Right lobe of liver (tissue), 6 donors: ENCODE measurements at regions not wholly inside any gene's neighbourhood (a gene's known extent, or its start where the extent isn't known, plus 50 kb on each side); places are given as distances from the start of the nearest gene placed in this dataset.

Source experiments
- ATAC-seq, 4 donors: fragments of 200-7000 bp; cut with Tn5 transposase; one replicate each; pipeline ENCODE4 v1.9.1; 2020; ENCODE audit warnings: mild to moderate bottlenecking in 4 of 4, moderate library complexity in 4 of 4
- DNase-seq, 3 donors: peaks; one replicate each; pipeline ENCODE4 v3.0.0-alpha.2; 2020
- H3K27ac ChIP-seq, 3 donors: fragments of 200-600 bp; one replicate each; pipeline ENCODE4 v1.8.0; 2022
- H3K27me3 ChIP-seq, 2 donors: fragments of 200-600 bp; one replicate each; pipeline ENCODE4 v1.8.0; 2022
- H3K36me3 ChIP-seq, 4 donors: fragments of 200-600 bp; sonication (generic) in 1 of 4; one replicate each; pipeline versions ENCODE4 v1.5.1 to v1.8.0; 2017 to 2022; ENCODE audit warnings: control low read depth in 1 of 4
- H3K4me1 ChIP-seq, 4 donors: fragments of 200-600 bp; sonication (generic) in 1 of 4; one replicate each; pipeline versions ENCODE4 v1.5.1 to v1.8.0; 2017 to 2022; ENCODE audit warnings: control low read depth in 1 of 4
- H3K4me3 ChIP-seq, 3 donors: fragments of 200-600 bp; one replicate each; pipeline ENCODE4 v1.8.0; 2022
- H3K9me3 ChIP-seq, 4 donors: fragments of 200-600 bp; sonication (generic) in 1 of 4; one replicate each; pipeline versions ENCODE4 v1.5.1 to v1.8.0; 2017 to 2022; ENCODE audit warnings: control low read depth in 1 of 4
- POLR2A ChIP-seq: fragments of 450-650 bp; IDR thresholded peaks from one replicate; pipeline ENCODE4 v1.6.1; 2017; ENCODE audit warnings: antibody characterized with exemption, mild to moderate bottlenecking
- WGBS: methylation state at CpG from one replicate; pipeline ENCODE4 v1.1.6; 2018; ENCODE audit warnings: low coverage, low lambda C conversion rate; ENCODE audit not compliant: insufficient coverage; ENCODE audit errors: missing lambda C conversion rate; 5-methylcytosine and 5-hydroxymethylcytosine counted together
- intact Hi-C, 2 donors: fragments of 100-400 bp; cut with DNase I; formaldehyde crosslinking; loops; one replicate each; pipeline versions ENCODE4 v1.11.2 to v1.14.1; 2022
- TF ChIP-seq, protein P1 (sequence below), 4 donors: fragments of 200-600 bp in 3 of 4; fragments of 450-650 bp in 1 of 4; IDR thresholded peaks; one replicate each; pipeline versions ENCODE4 v1.5.1 to v1.8.0; 2016 to 2022; ENCODE audit warnings: antibody characterized with exemption in 4 of 4, mild to moderate bottlenecking in 2 of 4
- donor health status: DM: no; HTN: yes; CAD: no.
- donor health status: DM: no; HTN: no; CAD: no.
- donor health status: DM: no; HTN: no; CAD: no.
- donor health status: DM: no; HTN: yes; CAD: no.
- donor health status: DM: no; HTN: yes; CAD: no.

DNA sequence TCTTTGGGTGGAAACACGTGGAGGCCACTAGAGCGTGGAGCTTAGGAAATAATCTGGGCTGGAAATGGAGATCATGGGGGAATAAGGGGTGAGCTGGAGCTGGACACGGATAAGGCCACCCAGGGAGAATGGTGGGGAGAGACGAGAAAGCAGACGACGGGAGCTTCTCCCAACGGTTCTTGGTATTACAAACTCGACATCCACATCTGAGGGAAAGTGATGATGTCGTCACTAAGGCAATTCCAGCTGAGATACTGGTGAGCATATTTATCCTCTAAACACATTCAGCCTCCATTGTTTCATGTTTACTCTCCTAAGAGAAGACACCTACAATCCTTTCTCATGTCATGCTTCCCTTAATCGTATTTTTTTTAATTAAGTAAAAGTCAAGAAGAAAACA is 50.2 kb upstream of the SNX9 start:
- 89% methylated on average over 10 of the region's 10 CpGs for WGBS
- DNase-seq (no peak), ATAC-seq (no peak)
- H3K27me3 ChIP-seq: no peaks in the 10 kb centered on the region
- H3K9me3 ChIP-seq: no peaks in the 10 kb centered on the region
- TF ChIP-seq POLR2A: no peak
- TF ChIP-seq, protein P1, sequence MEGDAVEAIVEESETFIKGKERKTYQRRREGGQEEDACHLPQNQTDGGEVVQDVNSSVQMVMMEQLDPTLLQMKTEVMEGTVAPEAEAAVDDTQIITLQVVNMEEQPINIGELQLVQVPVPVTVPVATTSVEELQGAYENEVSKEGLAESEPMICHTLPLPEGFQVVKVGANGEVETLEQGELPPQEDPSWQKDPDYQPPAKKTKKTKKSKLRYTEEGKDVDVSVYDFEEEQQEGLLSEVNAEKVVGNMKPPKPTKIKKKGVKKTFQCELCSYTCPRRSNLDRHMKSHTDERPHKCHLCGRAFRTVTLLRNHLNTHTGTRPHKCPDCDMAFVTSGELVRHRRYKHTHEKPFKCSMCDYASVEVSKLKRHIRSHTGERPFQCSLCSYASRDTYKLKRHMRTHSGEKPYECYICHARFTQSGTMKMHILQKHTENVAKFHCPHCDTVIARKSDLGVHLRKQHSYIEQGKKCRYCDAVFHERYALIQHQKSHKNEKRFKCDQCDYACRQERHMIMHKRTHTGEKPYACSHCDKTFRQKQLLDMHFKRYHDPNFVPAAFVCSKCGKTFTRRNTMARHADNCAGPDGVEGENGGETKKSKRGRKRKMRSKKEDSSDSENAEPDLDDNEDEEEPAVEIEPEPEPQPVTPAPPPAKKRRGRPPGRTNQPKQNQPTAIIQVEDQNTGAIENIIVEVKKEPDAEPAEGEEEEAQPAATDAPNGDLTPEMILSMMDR (IDR thresholded peaks at IDR 0.05): no peak
- H3K4me3 ChIP-seq: no peak overlapping the region
- no peaks in the 10 kb centered on the region for H3K4me1 ChIP-seq
- H3K27ac ChIP-seq: no peak overlapping the region
- intact Hi-C loops: no loop called here
- no peaks in the 10 kb centered on the region for H3K36me3 ChIP-seq
